ENCODE measurements at regions not wholly inside any gene's neighbourhood (a gene's known extent, or its start where the extent isn't known, plus 50 kb on each side); places are given as distances from the start of the nearest gene placed in this dataset.
"Not testable (repeated sequence)": the region's sequence is repeated elsewhere in the genome, so short reads cannot be mapped to it uniquely, and the experiment has no call there.

DNA sequence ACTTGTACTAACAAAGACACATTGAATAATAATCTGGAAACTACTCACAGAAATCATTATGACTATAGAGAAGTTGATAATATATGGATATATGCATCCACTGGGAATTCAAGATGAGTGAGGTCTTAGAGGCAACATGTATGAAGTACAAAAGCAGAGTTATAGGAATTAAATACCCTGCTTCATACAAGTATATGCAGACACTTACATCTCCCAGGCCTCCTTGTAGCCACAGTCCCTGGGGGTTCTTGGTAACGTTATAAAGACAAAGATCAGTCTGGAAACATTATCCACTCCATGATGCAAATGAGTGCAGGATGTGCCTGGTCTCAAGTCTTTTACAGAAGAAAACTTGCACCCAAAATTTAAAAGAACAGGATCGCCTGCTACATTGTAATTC, 92.4 kb upstream of the ANXA1 start:
- FAIRE-seq (no peak), DNase-seq (ENCODE audit: low spot score in 2 of 2) (no peak)

DNA sequence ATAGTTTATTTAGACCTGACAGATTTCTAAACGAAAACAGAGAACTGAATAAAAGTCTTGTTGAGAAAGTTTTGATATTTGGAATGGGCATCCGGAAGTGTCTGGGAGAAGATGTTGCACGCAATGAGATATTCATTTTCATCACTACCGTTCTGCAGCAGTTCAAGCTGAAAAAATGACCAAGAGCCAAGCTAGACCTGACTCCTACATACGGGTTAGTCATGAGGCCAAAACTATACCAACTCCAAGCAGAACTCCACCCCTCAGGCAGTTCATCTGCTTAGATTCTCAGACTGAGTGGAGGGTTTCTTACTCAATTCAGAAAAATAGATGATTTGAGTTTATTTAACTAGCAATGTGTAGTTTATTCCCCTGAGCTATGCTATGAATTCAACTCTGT, 95.4 kb upstream of the ANXA1 start:
- DNase-seq (ENCODE audit: low spot score in 2 of 2) = no peak
- FAIRE-seq = no peak

DNA sequence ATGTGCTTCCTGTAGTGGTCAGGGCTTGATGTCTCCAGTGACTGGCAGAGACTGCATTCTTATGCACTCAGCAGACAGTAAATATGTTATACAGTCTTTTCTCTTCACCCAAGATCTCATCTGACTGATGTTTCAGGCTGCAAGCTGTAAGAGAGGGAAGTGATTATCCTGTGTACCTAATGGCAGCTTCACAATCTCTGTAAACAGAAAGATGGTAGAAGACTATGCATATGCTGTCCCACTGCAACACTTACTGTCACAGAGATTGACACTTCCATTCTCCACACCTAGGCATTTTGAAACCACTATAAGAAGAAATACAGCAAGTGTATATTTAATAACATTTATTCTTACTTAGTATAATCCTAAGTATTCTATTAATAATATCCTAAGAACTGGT, 97.6 kb upstream of the ANXA1 start:
- no peak for FAIRE-seq

DNA sequence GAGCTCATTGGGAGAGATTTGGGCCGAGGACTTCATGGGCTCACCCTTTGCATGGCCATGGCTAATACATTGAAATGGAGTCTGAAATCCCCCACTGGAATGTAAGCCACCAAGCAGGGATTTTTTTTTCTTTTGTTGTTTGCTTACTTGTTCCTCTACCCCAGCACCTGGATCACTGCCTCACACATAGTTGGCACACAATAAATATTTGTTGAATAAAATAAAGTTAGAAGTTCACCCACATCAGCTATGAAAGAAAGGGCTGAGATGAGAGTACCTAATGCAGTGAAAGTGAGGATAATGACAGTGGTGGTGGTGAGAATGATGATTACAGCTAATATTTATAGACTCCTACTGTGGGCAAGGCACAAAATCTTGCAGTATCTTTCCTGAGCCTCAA, 98.1 kb upstream of the ANXA1 start:
- FAIRE-seq (no peak), DNase-seq (ENCODE audit: low spot score in 2 of 2) (no peak)

More for the DNA sequence above, 97.6 kb upstream of the ANXA1 start:
- DNase-seq (ENCODE audit: low spot score in 2 of 2) = no peak

DNA sequence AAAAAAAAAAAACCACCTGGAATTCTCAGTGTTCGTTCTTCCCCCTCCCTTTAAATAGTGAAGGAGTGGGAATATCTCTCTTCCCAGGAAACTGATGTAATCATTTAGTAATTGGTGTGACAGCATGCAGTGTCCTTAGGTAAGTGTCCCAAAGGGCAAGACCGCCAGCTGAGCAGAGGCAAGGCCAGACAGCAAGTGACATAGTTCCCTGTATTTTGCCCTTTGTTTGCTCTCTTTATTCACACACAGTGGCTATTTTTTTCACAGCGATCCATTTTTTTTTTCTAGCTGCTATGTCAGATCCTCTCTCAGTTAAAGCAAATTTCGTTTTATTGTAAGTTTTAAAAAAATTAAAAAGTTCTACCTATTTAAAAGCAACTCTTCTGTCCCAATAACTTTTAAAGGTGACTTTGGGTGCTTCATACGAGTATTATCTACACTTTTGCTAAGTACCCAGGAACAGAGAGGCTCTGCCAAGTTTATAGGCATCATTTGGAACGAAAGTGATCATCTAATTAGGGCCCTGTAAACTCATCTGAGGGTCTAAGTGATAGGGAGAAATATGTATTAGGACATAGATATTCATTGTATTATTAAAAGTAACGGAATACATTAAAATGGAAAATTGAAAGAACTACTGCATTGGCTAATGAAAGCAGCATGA, 98.2 kb upstream of the ALDH1A1 start:
- DNase-seq (ENCODE audit: low spot score in 2 of 2) (no peak), FAIRE-seq (no peak)

DNA sequence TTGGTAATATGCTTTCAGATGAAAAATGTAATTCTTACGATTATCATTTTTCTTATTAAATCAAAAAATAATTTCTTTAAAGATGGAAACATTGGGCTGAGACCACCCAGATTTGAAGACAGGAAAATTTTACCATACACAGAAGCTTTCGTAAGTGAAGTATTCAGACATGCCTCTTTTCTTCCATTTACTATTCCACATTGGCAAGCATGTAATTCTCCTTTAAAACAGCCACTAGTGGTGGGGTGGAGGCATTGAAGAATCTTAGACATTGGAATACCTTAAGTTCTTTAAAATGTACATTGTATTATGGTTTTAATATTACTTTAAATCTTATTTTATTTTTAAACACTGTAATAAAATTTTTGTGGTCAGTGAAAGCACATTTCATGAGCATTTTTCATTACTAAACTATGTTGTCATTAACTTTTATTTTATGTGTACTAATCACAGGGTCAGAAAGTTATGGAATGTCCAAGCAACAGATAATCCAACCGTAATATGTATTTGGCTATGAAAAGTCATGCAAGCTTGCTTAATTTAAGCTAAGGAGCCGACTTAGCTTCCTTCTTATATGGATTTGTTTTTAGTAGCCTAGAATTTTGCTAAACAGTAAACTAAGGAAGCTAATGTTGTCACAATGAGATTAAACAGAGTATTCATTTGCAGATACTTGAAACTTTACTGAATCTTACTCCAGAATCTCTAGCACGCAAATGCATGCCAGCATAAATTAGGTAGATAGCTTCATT, 97.4 kb upstream of the ALDH1A1 start:
- FAIRE-seq (no peak), DNase-seq (ENCODE audit: low spot score in 2 of 2) (no peak)

DNA sequence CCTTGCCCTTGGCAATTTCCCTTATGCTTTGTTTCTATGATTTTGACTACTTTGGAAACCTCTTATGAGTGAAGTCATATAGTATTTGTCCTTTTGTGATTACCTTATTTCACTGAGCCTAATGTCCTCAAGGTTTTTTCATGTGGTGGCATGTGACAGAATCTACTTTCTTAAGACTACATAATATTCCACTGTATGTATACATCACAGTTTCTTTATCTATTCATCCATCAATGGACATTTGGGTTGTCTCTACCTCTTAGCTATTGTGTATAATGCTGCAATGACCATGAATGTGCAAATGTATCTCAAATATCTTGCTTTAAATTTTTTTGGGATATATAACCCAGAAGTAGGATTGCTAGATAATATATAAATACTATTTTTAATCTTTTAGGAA, 96.4 kb upstream of the ALDH1A1 start:
- FAIRE-seq (no peak), DNase-seq (ENCODE audit: low spot score in 2 of 2) (no peak)

DNA sequence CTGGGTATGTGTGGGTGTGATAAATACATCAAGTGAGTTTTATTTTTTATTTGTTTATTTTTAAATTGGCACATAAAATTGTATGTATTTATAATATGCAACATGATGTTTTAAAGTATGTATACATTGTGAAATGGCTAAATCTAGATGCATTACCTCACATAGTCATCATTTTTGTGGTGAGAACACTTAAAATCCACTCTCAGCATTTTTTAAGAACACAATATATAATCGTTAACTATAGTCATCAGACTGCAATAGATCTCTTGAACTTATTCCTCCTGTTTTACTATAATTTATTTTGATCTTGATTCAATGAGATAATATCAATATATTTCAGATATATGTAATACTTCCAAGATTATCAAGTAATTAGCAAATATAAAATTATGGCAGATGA, 93.9 kb upstream of the ALDH1A1 start:
- DNase-seq (ENCODE audit: low spot score in 2 of 2) (no peak), FAIRE-seq (no peak)

DNA sequence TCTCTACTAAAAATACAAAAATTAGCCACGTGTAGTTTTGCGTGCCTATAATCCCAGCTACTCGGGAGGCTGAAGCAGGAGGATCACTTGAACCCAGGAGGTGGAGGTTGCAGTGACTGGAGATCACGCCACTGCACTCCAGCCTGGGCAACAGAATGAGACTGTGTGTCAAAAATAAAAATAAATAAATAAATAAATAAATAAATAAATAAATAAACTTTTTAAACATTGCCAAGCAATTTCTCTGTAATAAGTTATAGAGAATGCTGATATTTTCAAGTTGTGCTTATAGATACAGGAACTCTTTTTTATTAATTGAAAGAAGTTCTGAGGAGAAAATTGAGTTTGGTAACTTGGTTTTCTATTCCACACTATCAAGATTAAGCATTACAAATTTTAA, 91.9 kb upstream of the ALDH1A1 start:
- not testable (repeated sequence) for FAIRE-seq; DNase-seq (ENCODE audit: low spot score in 2 of 2)

DNA sequence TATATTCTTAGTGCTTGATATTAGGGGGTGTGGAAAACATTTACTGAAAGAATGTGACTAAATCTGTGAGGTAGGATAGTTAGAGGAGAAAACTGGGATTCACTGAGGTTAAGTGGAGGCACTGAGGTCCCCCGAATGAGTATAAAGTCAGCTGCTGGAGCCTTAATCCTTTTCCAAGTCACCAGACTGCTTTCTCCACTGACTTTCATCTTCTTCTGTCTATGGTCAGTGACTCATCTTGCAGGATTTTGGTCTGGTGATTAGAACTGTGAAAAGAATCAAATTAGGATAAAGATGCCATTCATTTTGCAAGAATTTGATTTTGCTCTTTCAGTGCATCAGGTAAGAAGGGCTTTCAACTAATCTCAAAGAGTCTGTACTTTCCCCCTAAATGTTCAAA, 89.3 kb upstream of the ALDH1A1 start:
- no peak for FAIRE-seq

DNA sequence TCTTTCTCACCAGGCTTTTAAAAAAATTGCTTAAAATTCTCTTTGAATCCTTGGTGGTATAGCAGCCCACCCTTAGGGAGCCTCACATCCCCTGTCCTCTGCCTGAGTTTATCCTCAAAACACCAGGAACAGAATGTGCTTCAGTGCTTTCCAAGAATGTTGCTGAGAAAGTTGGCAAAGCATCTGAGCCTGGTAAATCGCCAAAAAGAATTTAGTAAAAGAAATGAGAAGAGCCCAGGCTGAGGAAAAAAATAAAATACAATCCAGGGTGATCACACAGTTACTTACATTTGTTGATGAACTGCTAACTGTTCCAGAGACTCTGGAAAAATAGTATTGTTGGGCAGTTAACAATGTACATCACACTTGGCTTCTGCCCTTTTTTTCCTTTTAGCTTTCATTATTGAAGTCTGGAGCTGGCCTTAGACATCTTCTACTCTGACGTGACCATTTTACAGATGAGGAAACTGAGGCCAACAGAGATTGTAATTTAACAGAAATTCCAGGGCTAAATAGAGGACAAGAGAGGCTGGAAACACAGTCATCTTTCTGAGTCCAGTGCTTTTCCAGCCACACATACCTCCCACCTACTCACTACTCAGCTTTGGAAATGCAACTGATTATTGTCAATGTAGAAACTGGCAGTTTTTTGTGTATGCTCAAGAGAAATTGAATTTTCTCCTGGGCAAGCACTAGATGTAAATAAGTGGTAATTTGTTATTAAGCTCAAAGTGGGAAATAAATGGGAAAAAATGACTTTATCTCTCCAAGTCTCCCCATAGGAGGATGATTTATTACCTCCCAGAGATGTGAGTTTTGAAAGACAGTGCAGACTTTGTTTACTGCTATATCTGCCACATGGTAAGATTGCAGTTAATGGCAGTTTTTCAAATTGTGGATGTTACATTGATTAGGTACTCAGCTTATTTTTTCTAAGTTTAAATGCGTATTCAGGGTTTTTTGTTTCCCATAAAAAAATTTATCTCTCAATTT, 86.7 kb upstream of the ALDH1A1 start:
- DNase-seq (ENCODE audit: low spot score in 2 of 2) (peak in 1 of 2 donors; percentile 5), FAIRE-seq (no peak)

More for the DNA sequence above, 89.3 kb upstream of the ALDH1A1 start:
- no peak for DNase-seq (ENCODE audit: low spot score in 2 of 2)

DNA sequence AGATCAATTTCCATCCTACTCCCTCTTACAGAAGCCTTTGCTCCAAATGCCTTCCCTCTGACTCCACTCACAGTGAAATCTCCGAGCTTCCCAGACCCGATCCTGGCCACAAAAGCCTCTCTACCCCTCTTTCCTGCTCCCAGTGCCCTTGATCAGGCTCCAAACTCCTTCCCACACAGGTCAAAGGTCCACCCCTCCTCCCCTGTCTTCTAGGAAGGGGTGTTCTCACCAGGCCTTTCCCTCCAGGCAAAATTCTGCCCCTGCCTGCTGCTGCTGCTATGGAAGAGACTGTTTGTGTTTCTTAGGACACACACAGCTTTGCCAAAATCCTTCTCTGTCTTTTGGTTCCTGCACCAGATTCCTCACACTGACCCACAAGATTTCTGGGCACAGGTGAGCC, 85.8 kb upstream of the ALDH1A1 start:
- FAIRE-seq = no peak
- DNase-seq (ENCODE audit: low spot score in 2 of 2) = no peak

DNA sequence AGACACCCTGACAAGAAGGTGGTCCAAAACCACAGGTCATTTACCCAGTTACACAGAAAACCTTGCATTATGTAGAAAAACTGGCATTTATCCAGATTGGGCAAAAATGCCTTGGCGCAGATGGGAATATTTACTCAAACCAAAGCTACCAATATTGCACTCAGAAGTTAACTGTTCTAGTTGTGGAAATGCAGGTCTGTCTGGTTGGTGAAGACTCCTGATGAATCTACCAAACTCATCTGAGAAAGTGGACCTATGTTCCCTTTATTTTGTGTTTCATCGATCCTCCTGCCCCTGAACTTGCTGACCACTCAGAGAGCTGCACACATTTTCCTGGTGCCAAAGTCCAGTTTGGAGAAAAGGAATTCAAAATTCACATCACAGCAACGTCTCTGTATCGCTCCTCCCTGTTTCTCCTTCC, 85.2 kb upstream of the ALDH1A1 start:
- no peak for FAIRE-seq
- no peak for DNase-seq (ENCODE audit: low spot score in 2 of 2)

DNA sequence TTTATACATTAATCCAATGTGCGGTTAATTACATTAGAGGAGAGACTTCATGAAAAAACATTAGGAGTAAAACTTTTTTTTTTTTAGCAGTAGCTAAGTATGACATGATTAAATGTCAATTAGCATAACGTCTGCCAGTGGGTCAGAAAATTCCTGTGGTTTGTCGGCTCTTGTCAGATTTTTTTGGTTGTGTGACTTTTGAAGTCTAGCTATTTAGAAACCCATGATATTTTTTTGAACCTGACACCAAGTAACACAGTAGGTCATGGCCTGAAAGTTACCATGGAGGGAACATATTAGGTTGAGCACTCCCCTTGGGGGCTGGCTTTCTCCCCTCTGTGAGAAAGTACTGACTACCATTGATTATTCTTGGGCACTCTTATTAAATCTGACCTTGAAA, 84.8 kb upstream of the ALDH1A1 start:
- no peak for DNase-seq (ENCODE audit: low spot score in 2 of 2)

DNA sequence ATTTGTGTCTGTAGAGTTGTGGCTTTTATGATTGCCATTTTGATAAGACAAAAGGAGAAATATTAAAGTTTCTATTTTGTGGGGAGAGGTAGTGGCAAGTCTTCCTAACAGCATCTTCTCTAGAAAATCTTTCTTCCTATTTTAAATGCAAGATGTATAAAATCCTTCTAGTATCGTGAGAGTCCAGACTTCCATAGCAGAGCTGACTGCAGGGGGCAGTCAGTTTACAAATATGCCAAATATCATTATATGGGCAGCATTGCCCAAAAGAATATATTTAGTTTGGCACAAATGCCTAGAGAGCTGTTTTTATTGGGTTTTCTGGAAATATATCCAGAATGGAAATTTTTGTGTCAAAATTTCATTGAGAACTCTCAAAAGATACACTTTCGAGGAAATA, 82.1 kb upstream of the ALDH1A1 start:
- DNase-seq (ENCODE audit: low spot score in 2 of 2) (no peak), FAIRE-seq (no peak)

More for the DNA sequence above, 84.8 kb upstream of the ALDH1A1 start:
- no peak for FAIRE-seq

DNA sequence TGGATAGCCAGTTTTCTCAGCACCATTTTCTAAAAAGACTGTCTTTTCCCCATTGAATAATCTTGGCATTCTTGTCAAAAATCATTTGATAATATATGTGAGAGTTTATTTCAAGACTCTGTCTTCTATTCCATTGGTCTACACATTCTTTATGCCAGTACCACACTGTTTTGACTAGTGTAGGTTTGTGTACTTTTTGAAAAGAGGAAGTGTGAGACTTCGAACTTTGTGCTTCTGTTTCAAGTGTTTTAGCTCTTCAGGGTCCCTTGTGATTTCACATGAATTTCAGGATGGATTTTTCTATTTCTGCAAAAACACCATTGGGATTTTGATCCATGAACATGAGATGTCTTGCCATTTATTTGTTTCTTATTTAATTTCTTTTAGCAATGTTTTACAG, 78.5 kb upstream of the ALDH1A1 start:
- FAIRE-seq = no peak
- DNase-seq (ENCODE audit: low spot score in 2 of 2) = no peak

DNA sequence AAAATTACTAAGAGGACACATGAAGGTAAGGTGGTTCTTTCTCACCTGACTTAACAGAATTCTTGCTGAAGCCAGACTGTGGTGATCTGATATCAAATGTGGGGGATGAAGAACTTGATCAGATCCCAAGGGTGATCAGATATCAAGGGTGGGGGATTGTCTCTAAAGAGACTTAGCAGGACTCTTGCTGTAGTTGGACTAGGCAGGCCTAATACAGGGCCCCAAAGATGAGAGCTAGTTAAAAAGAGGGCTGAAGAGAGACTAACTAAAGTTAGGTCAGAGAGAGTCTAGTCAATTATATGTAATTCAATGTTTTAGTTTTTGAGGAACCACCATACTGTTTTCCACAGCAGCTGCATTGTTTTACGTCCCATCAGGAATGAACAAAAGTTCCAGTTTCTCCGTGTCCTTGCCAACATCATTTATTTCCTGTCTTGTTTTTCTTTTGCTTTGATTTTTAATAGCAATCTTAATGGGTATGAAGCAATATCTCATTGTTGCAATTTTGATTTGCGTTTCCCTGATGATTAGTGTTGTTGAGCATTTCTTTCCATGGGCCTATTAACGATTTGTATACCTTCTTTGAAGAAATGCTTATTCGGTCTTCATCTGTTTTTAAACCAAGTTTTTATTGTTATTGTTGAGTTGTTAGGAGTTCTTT, 77.6 kb upstream of the ALDH1A1 start:
- no peak for FAIRE-seq
- no peak for DNase-seq (ENCODE audit: low spot score in 2 of 2)

DNA sequence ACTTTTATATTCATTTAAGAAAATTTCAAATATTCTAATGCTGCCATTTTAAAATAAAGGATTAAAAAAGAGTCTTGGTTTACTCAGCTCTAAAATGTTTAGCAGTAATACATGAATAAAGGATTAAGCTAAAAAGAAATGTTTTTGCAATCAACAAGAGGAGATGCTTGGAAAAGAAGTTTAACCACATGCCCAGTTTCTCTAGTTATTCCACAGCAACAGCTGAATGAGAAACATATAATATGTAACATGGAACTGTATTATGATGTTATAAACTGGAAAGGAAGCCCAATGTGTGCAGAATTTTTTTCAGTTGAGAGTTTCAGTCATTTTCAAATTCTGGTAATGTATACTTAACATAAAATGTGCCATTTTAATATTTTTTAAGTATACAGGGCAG, 76.5 kb upstream of the ALDH1A1 start:
- FAIRE-seq = no peak
- DNase-seq (ENCODE audit: low spot score in 2 of 2) = no peak

DNA sequence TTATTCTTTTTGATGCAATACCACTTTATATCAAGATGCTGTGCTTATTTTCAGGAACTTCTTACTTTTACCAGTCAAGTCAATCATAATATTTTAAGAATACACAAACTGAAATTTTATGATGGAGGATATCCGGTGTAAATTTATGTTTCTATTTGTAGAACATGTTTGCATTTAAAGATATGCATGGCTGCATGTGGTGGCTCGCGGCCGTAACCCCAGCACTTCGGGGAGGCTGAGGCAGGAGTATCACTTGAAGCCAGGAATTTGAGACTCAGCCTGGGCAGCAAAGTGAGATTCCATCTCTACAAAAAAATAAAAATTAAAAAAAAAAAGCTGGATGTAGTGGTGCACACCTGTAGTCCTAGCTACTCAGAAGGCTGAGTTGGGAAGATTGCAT, 73.5 kb upstream of the ALDH1A1 start:
- no peak for DNase-seq (ENCODE audit: low spot score in 2 of 2)
- FAIRE-seq = no peak

DNA sequence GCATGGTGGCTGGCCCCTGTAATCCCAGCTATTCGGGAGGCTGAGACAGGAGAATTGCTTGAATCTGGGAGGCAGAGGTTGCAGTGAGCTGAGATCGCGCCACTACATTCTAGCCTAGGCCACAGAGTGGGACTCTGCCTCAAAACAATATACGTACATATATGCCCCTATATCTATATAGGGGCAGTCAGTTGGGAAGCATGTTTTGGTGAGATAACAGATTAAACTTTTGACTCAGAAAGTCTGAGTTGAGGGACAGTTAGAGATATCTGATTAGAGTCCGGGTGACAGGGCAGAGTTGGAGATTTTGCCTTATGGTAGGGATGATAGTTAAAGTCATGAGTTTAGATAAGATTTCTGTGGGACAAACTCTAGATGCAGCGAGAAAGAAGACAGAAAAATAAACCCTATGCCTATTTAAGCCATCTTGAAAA, 71.8 kb upstream of the ALDH1A1 start:
- no peak for FAIRE-seq
- no peak for DNase-seq (ENCODE audit: low spot score in 2 of 2)

Measured in frontal cortex (tissue), 3 donors.